ENCODE measurements at regions not wholly inside any gene's neighbourhood (a gene's known extent, or its start where the extent isn't known, plus 50 kb on each side); places are given as distances from the start of the nearest gene placed in this dataset.

DNA sequence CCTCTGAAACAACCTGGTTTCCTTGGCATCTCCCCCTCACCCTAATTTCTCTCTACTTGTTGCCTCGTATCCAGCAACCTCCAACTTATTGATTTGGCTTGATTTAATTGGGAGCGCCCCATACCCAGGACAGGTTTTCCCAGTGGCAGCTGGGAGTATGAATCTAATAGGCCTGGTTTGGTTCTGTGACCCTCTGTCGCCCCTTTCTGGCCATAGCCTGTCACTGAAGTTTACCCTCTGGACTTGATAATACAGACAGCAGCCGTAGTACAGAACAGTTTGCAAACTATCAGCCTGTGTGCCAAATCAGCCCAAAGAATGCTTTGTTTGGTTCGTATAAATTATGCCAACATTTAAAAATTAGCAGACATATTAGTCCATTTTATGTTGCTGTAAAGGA is 525.1 kb upstream of the GOLIM4 start:
- peak; percentile 88 for DNase-seq
- H3K9ac ChIP-seq (ENCODE audit: extremely low read depth, low read length, poor library complexity, severe bottlenecking) = no peak overlapping the region
- Mint-ChIP-seq H3K4me1 (peaks cover 17% of the 10 kb centered on the region), H3K4me3 (no peak overlapping the region), H3K36me3 (ENCODE audit: low read depth) (no peaks in the 10 kb centered on the region), H3K27ac (no peak overlapping the region), H3K27me3 (ENCODE audit: insufficient read depth) (peaks cover 2% of the 10 kb centered on the region), H3K9me3 (no peaks in the 10 kb centered on the region)
- 67 to 82% methylated on average over 3 to 5 of the region's 5 CpGs for WGBS, 2 experiments (ENCODE audit: insufficient coverage in 1 of 2, insufficient read length in 1 of 2)
- no peak overlapping the region for H3K4me3 ChIP-seq (ENCODE audit: low read length)
- H3K9me3 ChIP-seq (ENCODE audit: control insufficient read depth, low read length) = no peaks in the 10 kb centered on the region
- H3K4me1 ChIP-seq (ENCODE audit: control insufficient read depth, insufficient read depth, low read length) = no peaks in the 10 kb centered on the region
- no peak overlapping the region for H3K27ac ChIP-seq (ENCODE audit: low read depth, low read length)
- no peaks in the 10 kb centered on the region for H3K27me3 ChIP-seq (ENCODE audit: control insufficient read depth, insufficient read depth, low read length, poor library complexity, severe bottlenecking)
- TF ChIP-seq, protein P1, sequence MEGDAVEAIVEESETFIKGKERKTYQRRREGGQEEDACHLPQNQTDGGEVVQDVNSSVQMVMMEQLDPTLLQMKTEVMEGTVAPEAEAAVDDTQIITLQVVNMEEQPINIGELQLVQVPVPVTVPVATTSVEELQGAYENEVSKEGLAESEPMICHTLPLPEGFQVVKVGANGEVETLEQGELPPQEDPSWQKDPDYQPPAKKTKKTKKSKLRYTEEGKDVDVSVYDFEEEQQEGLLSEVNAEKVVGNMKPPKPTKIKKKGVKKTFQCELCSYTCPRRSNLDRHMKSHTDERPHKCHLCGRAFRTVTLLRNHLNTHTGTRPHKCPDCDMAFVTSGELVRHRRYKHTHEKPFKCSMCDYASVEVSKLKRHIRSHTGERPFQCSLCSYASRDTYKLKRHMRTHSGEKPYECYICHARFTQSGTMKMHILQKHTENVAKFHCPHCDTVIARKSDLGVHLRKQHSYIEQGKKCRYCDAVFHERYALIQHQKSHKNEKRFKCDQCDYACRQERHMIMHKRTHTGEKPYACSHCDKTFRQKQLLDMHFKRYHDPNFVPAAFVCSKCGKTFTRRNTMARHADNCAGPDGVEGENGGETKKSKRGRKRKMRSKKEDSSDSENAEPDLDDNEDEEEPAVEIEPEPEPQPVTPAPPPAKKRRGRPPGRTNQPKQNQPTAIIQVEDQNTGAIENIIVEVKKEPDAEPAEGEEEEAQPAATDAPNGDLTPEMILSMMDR (conservative IDR thresholded peaks at IDR 0.05) = peak; percentile 87
- no peaks in the 10 kb centered on the region for H3K36me3 ChIP-seq (ENCODE audit: control insufficient read depth, insufficient read depth, low read length)

DNA sequence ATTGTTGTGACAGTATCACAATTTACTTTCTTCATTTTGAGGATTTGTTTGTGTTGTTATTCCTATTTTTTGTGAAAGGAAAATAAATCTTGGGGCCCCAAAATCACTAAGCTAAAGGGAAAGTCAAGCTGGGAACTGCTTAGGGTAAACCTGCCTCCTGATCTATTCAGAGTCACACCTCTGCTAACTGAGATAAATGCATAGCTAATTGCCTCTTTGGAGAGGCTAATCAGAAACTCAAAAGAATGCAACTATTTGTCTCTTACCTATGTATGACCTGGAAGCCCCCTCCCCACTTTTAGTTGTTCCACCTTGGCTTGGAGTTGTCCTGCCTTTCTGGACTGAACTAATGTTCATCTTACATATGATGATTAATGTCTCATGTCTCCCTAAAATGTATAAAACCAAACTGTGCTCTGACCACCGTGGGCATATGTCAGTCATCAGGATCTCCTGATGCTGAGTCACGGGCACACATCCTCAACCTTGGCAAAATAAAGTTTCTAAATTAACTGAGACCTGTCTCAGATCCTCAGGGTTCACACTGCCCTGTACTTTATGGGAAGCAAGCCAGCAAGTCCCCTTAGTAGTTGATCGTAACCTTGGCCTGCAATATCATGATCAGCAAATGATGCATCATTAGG is 523.2 kb upstream of the GOLIM4 start:
- Mint-ChIP-seq H3K36me3 (ENCODE audit: low read depth) (no peaks in the 10 kb centered on the region), H3K4me1 (peaks cover 26% of the 10 kb centered on the region), H3K4me3 (no peak overlapping the region), H3K27me3 (ENCODE audit: insufficient read depth) (peaks cover 2% of the 10 kb centered on the region), H3K27ac (no peak overlapping the region), H3K9me3 (no peaks in the 10 kb centered on the region)
- Histone ChIP-seq H3K4me3 (ENCODE audit: low read length) (no peak overlapping the region), H3K27me3 (ENCODE audit: control insufficient read depth, insufficient read depth, low read length, poor library complexity, severe bottlenecking) (no peaks in the 10 kb centered on the region), H3K36me3 (ENCODE audit: control insufficient read depth, insufficient read depth, low read length) (no peaks in the 10 kb centered on the region), H3K9ac (ENCODE audit: extremely low read depth, low read length, poor library complexity, severe bottlenecking) (no peak overlapping the region), H3K4me1 (ENCODE audit: control insufficient read depth, insufficient read depth, low read length) (no peaks in the 10 kb centered on the region), H3K27ac (ENCODE audit: low read depth, low read length) (no peak overlapping the region), H3K9me3 (ENCODE audit: control insufficient read depth, low read length) (no peaks in the 10 kb centered on the region)
- TF ChIP-seq, protein P1 (conservative IDR thresholded peaks at IDR 0.05) = no peak
- WGBS, 2 experiments (ENCODE audit: insufficient coverage in 1 of 2, insufficient read length in 1 of 2) = 77 to 84% methylated on average over 3 of the region's 3 CpGs
- DNase-seq = peak; percentile 41

GRCh38 chr3:168617658-168618057 is 521.9 kb upstream of the GOLIM4 start:
- H3K27me3 Mint-ChIP-seq (ENCODE audit: insufficient read depth) = peaks cover 2% of the 10 kb centered on the region
- peaks cover 26% of the 10 kb centered on the region for H3K4me1 Mint-ChIP-seq
- H3K9me3 ChIP-seq (ENCODE audit: control insufficient read depth, low read length) = no peaks in the 10 kb centered on the region
- no peak overlapping the region for H3K27ac Mint-ChIP-seq
- no peaks in the 10 kb centered on the region for H3K36me3 Mint-ChIP-seq (ENCODE audit: low read depth)
- no peak overlapping the region for H3K4me3 ChIP-seq (ENCODE audit: low read length)
- H3K4me1 ChIP-seq (ENCODE audit: control insufficient read depth, insufficient read depth, low read length) = no peaks in the 10 kb centered on the region
- H3K4me3 Mint-ChIP-seq = no peak overlapping the region
- H3K9me3 Mint-ChIP-seq = no peaks in the 10 kb centered on the region
- H3K27ac ChIP-seq (ENCODE audit: low read depth, low read length) = peak overlapping the region; percentile 64
- TF ChIP-seq, protein P1 (conservative IDR thresholded peaks at IDR 0.05) = no peak
- no peaks in the 10 kb centered on the region for H3K36me3 ChIP-seq (ENCODE audit: control insufficient read depth, insufficient read depth, low read length)
- no peaks in the 10 kb centered on the region for H3K27me3 ChIP-seq (ENCODE audit: control insufficient read depth, insufficient read depth, low read length, poor library complexity, severe bottlenecking)
- H3K9ac ChIP-seq (ENCODE audit: extremely low read depth, low read length, poor library complexity, severe bottlenecking) = no peak overlapping the region
- no peak for DNase-seq

Measured in endodermal cell (in vitro differentiated cells).